ENCODE measurements at regions not wholly inside any gene's neighbourhood (a gene's known extent, or its start where the extent isn't known, plus 50 kb on each side); places are given as distances from the start of the nearest gene placed in this dataset.

GRCh38 chr2:226680719-226681118 lies 118.9 kb downstream of the IRS1 start:
- DNase-seq (ENCODE audit: low spot score) = no peak

DNA sequence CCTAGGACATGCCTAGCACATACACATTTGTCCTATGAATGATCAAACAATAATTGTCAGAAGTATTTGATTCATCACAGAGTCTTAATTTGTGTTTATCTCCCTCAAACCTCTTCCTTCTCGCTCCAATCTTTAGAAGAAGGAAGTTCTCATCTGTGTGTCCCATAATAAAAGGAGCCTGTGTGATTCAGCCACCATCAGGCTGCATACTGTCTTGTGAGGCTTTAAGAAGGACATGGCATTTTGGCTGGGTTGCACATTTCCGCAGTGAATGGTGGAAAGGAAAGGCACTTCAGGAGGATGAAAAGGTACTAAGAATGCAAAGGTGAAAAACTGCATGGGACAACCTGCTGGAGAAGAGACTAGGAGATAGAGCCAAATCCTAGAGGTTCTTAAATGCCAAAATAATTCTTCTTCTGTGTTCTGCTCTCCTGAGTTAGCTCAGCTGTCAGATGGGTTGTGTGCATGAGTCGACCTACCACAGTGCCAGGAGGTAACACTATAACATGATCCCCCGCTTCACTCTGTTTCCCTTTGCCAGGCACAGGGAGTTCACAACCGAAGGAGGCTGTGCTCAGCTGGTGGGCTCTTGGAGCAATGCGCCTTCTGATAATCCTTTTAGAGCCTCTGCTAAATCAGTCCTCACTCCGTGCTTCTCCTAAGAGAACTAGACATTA lies 120.1 kb downstream of the IRS1 start:
- DNase-seq (ENCODE audit: low spot score) = no peak

- DNase-seq (ENCODE audit: low spot score) = no peak
Measured at GRCh38 chr2:226678422-226678821, 121.2 kb downstream of the IRS1 start.

DNA sequence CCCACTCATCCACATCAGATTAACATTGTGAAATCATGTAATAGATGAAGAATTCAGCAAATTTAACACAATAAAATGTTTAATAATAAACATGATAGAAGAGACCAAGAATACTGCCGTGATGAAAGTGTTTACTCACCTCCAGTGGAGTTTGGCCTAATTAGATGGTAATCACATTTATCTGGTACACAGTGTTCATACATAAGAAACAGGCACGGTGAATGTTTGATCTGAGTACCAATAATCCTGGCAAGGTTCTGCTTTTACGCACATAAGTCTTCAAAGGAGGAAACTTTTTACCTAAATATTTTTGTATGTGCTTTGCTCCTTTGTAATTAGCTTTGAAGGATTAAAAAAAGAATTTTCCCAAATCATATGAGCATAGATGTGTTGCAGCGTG lies 122.5 kb downstream of the IRS1 start:
- DNase-seq (ENCODE audit: low spot score) = no peak

- DNase-seq (ENCODE audit: low spot score) = no peak
Measured at GRCh38 chr2:226676618-226677017, 123.0 kb downstream of the IRS1 start.

DNA sequence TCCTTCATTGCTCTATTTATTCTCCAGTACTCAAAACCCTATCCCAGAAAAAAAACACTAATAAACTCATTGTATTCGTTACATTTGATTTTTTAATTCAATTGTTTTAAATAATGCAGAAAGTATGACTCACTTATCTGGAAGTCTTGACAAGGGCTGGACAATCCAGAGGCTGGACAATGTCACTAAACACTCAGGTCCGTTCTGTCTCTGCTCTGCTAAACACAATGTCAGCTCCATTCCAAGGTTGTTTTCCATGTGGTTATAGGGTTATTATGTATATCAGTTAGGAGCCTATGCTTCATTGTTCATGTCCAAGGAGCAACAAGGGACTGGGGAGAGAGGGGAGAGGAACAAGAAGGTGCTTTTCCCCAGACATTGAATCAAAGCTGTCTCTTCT lies 125.5 kb downstream of the IRS1 start:
- no peak for DNase-seq (ENCODE audit: low spot score)

DNA sequence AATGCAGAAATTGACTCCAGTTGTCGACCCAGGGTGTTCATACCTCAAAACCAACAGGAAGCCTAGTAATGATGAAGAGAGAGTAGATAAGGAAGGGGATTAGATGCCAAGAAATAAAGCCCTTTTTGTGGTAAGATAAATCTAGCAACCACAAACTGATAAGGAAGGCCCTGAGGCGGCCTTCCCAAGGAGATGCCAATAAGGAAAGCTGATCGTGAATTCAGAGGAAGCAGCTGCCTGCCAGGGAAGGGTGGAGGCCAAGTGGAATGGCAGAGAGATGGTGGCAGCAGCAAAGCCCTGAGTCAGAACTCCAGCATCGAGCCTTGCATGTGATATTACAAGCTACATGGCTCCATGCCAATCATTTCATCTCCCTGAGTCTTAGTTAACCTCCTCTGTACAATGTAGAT lies 126.3 kb downstream of the IRS1 start:
- no peak for DNase-seq (ENCODE audit: low spot score)

DNA sequence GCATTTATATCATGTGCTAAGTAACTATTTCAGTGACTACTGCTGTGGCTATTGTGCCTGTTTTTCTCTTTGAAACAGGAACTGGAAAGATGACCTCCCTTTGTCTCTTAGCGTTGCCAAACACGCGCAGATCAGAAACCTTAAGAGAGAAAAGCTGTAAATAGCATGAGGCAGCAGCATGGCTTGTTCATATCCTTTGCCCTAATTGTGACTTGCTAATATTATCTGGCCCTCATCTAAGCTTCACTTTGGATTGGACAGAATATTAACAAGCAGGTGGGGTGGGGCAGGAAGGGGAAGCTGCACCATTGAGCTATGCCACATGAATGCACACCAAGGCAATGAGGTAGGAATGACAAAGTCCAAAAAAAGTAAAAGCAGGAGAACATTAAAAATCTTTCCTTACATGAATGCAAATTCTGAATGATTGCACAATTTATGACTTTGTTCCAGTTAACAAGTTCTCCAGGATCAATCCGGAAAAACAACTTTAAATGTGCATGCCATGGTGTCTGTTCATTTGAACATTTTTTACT lies 128.4 kb downstream of the IRS1 start:
- DNase-seq (ENCODE audit: low spot score) = no peak

DNA sequence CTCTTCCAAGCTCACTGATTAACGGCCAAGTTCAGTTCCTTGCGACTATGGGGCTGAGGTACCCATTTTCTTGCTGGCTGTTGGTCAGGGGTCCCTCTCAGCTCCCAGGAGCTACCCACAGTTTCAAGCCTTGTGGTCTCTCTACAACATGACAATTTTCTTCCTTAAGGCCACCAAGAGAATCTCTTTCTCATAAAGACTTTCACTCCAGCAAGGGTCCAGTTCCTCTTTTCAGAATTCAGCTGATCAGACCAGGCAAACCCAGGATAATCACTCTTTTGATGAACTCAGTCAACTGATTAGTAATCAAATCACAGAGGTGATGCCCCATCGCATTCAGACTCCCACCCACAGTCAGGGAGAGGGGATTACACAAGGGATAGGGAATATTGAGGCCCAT lies 129.7 kb downstream of the IRS1 start:
- DNase-seq (ENCODE audit: low spot score) = no peak

DNA sequence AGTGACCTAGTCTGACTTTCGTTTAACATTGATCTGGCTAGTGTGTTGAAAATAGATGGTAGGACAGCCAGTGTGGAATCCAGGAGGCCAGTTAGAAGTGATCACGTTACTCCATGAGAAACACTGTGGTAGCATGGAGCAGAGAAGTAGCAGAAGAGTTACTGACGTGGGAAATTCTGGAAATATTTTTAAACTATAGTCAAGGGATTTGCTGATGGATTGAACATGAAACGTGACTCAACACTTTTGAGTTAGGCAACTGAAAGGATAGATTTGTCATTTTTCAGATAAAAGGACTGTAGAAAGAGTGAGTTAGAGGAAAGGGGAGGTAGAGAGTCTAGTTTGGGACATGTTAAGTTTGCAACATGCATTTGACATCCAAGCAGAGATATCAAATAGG lies 130.4 kb downstream of the IRS1 start:
- no peak for DNase-seq (ENCODE audit: low spot score)

DNA sequence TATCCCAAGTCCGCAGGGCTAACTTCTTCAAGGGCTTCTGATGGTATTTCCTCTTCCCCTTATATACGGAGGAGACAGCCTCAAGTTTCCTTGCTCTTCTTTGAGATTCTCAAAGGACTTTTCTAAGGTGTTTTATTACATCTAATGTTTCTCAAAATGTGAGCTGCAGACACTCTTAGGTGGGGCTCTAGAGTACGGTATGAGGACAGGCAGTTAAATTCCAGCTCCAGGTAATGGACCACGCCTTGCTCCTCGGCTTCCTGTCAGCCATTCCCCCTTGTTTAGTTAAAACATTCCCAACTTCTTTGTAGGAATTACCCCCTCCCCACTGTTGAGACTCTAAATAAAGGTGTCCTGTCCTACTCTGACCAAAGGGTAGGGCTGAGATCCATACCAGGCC lies 131.9 kb downstream of the IRS1 start:
- no peak for DNase-seq (ENCODE audit: low spot score)

GRCh38 chr2:226665306-226665831 lies 134.3 kb downstream of the IRS1 start:
- DNase-seq (ENCODE audit: low spot score) = no peak

- no peak for DNase-seq (ENCODE audit: low spot score)
Measured at GRCh38 chr2:226664661-226665060, 135.0 kb downstream of the IRS1 start.

DNA sequence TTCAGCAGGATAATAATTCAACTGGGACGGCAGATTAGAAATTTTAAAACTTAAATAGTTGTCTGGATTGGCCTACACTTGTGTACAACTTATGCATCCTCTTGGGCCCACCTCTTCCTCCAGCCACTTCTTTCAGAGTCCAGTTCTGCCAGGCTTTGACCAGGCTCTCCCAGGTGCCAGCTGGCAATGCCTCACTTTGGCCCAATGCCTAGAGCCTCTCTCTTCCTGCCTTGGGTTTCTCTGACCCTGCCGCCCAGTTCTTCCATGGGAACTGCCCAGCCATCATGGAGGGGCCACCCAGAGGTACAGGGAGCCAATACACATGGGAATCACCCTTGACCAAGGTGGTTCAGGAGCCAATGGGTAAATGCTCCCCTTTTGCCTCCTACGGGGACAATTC lies 135.5 kb downstream of the IRS1 start:
- DNase-seq (ENCODE audit: low spot score) = no peak

DNA sequence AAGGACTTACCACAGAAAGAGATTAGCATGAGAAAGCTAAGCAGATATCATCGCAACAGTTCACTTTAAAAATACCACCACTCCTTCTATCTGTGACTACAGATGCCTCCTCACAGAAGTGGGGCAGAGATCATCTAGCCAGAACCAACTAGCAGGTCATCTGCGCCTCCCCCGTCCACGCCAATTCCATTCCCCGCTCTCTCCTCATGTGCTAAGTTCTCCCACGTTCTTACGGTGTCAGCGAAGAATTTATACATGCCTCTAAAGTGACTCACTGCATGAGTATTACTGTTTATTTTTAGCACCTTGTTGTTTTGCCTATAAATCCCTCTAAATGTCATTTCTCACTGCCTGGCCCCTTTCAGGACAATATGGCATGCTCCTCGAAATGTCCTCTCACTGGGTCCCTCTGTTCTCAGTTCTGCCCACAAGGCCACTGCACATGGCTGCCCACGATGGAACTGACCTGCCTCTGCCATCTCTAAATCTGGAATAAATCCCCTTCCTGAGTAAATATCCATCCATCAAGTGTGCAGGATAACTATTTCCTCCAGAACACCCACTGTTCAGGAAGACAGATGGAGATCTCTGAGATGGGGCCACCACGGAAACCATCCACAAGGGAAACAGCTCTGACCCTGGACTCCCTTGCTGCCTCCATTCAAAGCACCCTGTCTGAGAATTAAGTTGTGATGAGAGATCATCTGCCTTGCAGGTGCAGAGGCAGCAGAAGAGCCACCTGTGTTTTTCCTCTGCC lies 137.7 kb downstream of the IRS1 start:
- DNase-seq (ENCODE audit: low spot score) = no peak

- no peak for DNase-seq (ENCODE audit: low spot score)
Measured at GRCh38 chr2:226660526-226660925, 139.1 kb downstream of the IRS1 start.

DNA sequence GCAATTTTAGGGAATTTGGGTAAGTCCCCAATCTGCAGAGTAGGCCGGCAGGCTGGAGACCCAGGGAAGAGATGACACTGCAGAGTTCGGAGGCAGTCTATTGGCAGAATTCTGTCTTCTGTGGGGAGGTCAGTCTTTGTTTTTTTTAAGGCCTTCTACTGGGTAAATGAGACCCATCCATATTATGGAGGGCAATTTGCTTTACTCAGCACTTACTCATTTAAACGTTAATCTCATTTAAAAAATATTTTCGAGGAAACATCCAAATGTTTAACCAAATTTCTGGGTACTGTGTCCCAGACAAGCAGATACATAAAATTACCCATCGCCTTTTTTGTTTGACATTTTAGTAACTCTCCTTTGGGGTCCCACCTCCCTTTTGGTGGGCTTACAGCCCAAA lies 139.5 kb downstream of the IRS1 start:
- no peak for DNase-seq (ENCODE audit: low spot score)

DNA sequence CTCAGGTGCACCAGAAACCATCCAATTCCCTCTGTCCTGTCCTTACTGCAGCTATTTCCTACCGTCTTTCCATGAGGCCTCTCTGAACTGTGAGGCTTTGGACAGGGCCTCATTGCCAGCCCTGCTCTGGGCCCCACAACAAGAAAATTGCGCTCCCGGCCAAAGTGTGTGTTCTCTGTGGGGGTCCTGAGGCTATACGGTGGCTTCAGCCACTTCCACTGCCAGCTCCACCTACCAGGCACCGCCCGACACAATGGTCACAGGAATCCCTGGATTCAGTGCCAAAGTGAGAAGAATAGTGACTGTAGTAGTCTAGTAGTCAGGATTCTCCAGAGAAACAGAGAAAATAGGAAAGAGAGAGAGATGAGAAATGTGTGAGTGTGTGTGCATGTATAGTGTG lies 140.2 kb downstream of the IRS1 start:
- DNase-seq (ENCODE audit: low spot score) = no peak

- DNase-seq (ENCODE audit: low spot score) = no peak
Measured at GRCh38 chr2:226658555-226658954, 141.1 kb downstream of the IRS1 start.

- no peak for DNase-seq (ENCODE audit: low spot score)
Measured at GRCh38 chr2:226657340-226658053, 142.1 kb downstream of the IRS1 start.

GRCh38 chr2:226656367-226656766 lies 143.3 kb downstream of the IRS1 start:
- no peak for DNase-seq (ENCODE audit: low spot score)

DNA sequence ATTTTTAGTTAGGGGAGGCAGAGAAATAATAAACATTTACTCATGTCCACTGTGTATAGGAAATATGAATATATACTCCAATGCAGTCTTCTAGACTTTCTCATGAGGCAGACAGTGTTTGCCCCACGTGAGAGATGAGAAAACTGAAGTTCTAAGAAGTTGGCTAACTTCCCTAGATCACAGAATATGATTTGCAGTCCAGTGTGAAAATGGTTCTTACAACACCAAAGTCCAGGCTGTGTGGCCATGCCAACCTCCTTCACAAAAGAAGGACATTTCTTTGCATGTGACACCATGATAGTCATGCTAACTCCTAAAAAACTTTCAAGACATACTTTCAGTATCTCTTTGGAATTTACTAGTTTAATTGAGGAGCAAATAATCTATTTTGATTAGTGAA lies 143.7 kb downstream of the IRS1 start:
- no peak for DNase-seq (ENCODE audit: low spot score)
